HG03103 (cell line): ENCODE measurements at regions not wholly inside any gene's neighbourhood (a gene's known extent, or its start where the extent isn't known, plus 50 kb on each side); places are given as distances from the start of the nearest gene placed in this dataset.
"Not testable (repeated sequence)": the region's sequence is repeated elsewhere in the genome, so short reads cannot be mapped to it uniquely, and the experiment has no call there.

ENCODE experiments used
- ATAC-seq: cut with Tn5 transposase; IDR thresholded peaks from one replicate; pipeline ENCODE4 v1.9.1; 2021; ENCODE audit warnings: low read depth; ENCODE audit not compliant: unreplicated experiment

- ATAC-seq = no peak
These were observed 600.9 kb upstream of the FAM98A start for GRCh38 chr2:34199971-34200370.

GRCh38 chr2:34193164-34193563, 594.1 kb upstream of the FAM98A start:
- no peak for ATAC-seq

GRCh38 chr2:34188464-34189303, 589.6 kb upstream of the FAM98A start:
- no peak for ATAC-seq

DNA sequence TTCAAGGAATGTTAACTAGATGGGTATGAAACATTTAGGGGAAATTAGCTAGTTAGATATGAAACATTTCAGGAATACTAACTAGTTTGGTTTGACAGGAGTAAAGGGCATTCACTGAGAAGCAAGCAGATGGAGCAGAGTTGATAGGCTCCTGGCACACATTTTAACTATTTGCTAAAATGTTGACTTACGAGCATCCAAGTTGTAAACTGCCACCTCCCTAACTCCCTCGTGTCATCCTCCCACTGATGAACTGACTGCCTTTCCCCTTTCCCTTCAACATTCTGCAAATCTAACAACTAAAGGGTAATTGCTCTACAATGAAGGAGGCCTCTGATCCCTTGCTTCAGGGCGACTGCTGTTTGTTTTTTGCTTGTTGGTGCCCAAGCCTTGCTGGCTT, 580.4 kb upstream of the FAM98A start:
- no peak for ATAC-seq

- ATAC-seq = no peak
These were observed 579.4 kb upstream of the FAM98A start for GRCh38 chr2:34178482-34178881.

DNA sequence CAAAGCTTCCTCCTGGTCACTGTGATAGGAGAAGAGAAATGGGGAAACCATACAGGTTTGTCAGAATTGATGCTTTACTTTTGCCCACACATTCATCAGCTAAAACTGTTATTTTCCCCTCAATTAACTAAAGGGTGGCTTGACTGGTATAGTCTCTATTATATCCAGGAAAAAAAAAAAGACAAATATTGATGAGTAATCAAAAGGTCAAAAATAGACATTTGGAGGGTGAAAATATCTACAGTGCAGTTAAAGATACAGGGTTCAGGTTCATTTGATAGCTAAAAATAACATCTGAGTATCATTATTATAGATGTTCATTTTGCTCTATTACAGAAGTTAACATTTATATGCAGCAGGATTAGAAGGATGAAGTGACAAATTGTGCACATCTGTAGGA, 577.6 kb upstream of the FAM98A start:
- ATAC-seq = no peak

DNA sequence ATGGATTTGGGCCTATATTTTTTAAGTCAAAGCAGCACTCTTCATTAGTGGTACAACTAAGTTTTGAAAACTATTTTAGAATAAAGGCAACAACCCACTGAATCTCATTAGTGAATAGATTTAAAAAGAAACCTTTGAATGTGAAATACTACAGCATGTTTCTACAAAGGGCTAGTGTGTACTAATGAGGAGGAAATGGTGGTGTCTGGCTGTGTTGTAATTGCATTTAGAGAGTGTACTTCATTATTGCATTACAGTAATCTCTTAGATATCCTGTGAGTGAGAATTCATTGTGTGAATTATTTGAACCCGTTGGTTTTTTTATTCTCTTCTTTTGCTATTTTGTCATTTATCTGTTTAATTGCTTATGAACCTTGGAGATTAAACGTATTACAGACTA, 575.4 kb upstream of the FAM98A start:
- no peak for ATAC-seq

DNA sequence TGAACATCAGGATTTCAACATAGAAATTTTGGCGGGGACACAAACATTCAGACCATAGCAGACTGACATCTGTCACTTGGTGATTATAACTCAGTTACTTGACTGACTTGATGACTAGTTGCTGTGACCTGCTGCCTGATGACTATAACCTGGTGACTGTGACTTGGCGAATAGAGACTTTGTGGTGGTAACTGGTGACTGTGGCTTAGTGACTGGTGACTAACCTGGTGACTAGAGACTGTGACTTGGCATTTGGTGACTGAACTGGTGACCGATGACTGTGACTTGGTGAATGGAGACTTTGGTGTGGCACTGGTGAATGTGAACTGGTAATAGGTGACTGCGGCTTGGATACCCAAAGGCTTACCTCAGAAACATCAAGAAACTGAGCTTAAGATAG, 563.1 kb upstream of the FAM98A start:
- no peak for ATAC-seq

- no peak for ATAC-seq
These were observed 562.5 kb upstream of the FAM98A start for GRCh38 chr2:34161549-34161948.

GRCh38 chr2:34159901-34160300, 560.8 kb upstream of the FAM98A start:
- no peak for ATAC-seq

DNA sequence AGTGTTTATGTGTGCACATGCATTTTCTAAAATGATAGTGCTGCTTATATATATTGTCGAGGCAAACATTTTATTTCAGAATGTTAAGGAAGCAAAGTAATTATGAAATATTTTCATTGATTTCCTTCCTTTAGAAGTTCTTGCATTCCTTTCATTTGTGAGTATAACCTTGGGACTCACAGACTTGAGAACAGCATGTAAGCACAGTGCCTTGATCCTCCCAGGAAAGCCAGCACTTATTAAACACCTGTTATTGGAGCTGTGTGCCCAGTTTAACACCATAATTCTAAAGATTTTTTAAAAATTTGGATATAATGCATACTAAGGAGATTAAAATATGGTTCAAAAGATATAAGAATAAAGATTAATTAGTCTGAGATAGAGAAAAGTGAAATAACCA, 554.4 kb upstream of the FAM98A start:
- no peak for ATAC-seq

DNA sequence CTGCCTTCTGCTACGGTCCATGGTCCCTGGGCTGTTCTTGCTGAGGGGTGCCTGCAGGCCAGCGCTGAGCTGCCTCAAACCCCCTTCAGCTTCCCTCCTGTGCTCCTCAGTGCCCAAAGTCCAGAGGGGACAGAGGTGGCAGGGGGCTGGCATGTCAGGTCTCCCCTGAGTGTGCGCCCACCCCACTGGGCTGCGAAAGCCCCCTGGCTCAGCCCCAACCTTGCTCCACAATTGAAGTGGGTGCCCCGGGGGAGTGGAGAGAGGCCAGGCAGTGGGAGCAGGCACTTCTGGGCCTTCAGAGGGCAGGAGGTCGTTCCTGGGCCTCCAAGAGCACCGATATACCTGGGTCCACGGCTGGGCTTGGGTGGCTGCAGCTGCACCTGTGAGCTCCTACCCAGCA, 548.7 kb upstream of the FAM98A start:
- ATAC-seq = no peak

DNA sequence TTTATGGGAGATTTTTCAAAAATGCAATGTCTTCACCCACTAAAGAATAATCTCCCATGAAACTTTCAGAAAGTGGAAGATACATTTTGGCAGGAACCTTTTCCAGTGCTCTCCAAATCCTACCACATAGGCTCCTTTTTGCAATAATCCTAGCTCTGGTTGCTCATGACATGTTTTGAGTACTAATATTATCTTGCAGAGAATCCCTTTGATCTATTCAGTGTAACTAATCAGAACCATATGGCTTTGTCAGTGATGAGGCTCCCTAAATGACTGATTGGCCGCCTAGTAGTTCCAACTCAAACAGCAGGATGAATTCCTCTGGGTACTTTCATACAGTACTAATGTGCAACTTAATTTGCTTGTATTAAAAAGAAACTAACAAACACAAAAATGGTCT, 544.0 kb upstream of the FAM98A start:
- ATAC-seq = no peak

- not testable (repeated sequence) for ATAC-seq
These were observed 543.5 kb upstream of the FAM98A start for GRCh38 chr2:34142531-34143008.

DNA sequence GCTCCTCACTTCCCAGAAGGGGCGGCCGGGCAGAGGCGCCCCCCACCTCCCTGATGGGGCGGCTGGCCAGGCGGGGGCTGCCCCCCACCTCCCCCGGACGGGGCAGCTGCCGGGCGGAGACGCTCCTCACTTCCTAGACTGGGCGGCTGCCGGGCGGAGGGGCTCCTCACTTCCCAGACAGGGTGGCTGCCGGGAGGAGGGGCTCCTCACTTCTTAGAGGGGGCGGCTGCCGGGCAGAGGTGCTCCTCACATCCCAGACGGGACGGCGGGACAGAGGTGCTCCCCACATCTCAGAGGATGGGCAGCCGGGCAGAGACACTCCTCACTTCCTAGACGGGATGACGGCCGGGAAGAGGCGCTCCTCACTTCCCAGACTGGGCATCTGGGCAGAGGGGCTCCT, 534.0 kb upstream of the FAM98A start:
- not testable (repeated sequence) for ATAC-seq

- ATAC-seq = no peak
These were observed 527.2 kb upstream of the FAM98A start for GRCh38 chr2:34126279-34126678.

DNA sequence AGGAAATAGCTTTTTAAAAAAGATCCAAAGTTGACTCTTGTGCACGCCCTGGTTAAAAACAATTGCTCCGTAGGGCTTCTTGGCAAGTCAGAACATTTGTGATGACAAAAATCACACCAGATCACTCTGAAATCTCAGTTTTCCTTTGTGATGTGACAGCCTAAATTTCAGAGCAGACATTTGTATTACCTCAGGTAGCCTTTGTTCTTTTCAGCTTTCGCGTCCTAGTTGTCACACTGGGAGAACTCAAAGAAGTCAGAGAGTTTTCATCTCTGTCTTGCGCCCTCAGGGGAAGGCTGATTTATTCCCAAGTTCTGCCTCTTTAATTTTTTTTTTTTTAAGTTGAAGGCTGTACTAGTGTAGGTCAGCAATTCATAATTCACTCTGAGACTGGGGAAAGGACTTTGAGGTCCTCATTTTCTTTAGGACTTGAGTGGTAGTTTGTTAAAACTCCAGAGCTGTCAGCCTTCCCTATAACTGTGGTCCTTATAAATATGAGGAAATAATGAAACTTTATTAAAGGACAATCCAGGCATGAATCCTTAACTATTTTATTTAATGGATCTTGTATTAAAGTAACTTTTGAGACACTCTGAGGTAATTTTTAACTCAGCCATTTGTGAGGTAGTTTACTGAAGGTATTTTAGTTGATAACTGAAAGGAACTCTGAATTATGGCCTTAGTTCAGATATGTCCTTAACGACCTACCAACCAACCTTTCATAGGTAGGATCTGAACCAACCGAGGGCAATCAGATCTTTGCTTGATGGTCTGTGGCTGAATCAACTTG, 525.1 kb upstream of the FAM98A start:
- no peak for ATAC-seq

- no peak for ATAC-seq
These were observed 522.0 kb upstream of the FAM98A start for GRCh38 chr2:34121076-34121475.

DNA sequence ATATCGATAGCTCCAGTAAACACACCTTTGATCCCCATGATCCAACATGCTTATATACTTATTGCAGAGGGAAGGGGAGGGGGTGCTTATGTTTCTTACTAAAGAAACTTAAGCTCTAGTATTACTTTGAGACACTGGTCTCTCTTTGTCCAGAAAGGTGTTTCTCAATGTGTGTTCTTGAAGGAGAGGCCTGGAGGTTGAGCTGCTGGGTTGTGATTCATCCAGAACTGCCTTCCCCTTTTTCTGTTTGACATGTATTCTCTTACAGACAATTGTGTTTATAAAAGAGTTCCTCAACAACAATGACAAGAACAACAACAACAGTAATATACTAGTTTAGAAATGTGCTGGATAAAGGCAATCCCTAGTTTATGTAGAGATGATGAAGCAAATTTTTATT, 516.0 kb upstream of the FAM98A start:
- no peak for ATAC-seq

DNA sequence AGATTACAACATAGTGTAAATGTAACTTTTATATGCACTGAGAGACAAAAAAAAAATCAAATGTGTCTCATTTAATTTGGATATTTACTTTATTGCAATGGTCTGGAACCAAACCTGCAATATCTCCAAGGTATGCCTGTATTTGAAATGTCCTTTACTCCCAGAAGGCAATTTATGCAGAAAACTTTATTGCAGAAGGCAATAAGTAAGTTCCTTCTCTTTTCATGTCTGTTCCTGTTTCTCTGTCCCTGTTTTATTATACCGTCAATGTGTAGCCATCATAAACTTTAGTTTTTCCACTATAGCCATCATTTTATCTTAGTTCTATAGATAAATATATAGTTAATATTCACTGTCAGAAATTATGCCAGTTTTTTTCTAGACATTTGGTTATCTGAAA, 513.1 kb upstream of the FAM98A start:
- no peak for ATAC-seq

DNA sequence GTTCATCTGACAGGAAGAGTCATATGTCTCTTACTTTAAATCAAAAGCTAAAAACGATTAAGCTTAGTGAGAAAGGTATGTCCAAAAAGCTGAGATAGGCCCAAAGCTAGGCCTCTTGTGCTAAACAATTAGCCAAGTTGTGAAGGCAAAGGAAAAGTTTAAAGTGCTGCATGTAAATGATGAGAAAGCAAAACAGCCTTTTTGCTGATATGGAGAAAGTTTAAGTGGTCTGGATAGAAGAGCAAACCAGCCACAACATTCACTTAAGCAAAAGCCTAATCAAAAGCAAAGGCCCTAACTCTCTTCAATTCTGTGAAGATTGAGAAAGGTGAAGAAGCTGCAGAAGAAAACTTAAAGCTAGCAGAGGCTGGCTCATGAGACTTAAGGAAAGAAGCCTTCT, 511.3 kb upstream of the FAM98A start:
- no peak for ATAC-seq

DNA sequence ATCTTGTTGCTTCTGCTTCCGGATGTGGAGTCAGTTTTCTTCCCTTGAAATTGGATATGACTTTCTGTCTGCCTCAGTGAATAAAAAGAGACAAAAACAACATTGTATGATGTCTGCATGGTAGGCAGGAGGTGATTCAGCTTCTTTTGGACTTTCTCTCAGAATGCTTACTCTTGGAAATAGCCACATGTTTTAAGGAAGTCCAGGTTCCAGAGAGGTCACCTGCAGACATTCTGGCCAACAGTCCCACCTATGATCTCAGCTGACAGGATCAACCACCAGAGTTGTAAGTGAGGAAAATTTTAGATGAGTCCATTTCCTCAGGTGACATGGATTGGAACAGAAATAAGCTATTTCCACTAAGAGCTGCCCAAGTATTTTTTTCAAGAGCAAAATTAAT, 508.7 kb upstream of the FAM98A start:
- no peak for ATAC-seq
